Endothelial cell of umbilical vein (primary cell): ENCODE measurements at regions not wholly inside any gene's neighbourhood (a gene's known extent, or its start where the extent isn't known, plus 50 kb on each side); places are given as distances from the start of the nearest gene placed in this dataset.

Experiments used
- BruUV-seq: library from RNA; stranded (reverse); fragments of 400-500 nt; replicated peaks from 2 replicates; lab custom pipeline; 2021; lab: Mats Ljungman, UMichigan
- CTCF ChIA-PET: fragments of 300-600, 350-600 bp; sonication (Branson Sonifier 250); formaldehyde crosslinking; loops from one replicate; lab custom pipeline; 2021; ENCODE audit warnings: antibody characterized with exemption, inconsistent platforms; lab: Charles Lee
- POLR2A ChIA-PET: fragments of 300-600, 350-600 bp; sonication (Branson Sonifier 250); formaldehyde crosslinking; loops from one replicate; lab custom pipeline; 2021; ENCODE audit warnings: antibody characterized with exemption, inconsistent platforms; lab: Charles Lee
- DNase-seq: peaks from one replicate; pipeline ENCODE4 v3.0.0-alpha.2; 2011; ENCODE audit warnings: low read depth, low spot score
- FAIRE-seq: peaks from 2 replicates; lab custom pipeline; 2011; peaks lifted over from hg19 to GRCh38; lab: Jason Lieb, UNC
- H2AFZ ChIP-seq: 2 replicates; pipeline ENCODE4 v1.6.0; 2012; ENCODE audit warnings: low read depth, low read length, control low read depth, inconsistent platforms
- H3K27ac ChIP-seq: 2 replicates; pipeline ENCODE4 v1.5.1; 2011; ENCODE audit warnings: low read depth, mild to moderate bottlenecking, control low read depth, low read length, moderate library complexity; ENCODE audit not compliant: insufficient read depth
- H3K27me3 ChIP-seq, 2 experiments: 2 replicates each; pipeline versions ENCODE4 v1.6.0 to v1.6.1; 2011; ENCODE audit warnings: low read length in 2 of 2, mixed read lengths in 1 of 2; ENCODE audit not compliant: control insufficient read depth in 2 of 2, insufficient read depth in 2 of 2
- H3K36me3 ChIP-seq, 2 experiments: 2 replicates in 1 of 2; 3 replicates in 1 of 2; pipeline ENCODE4 v1.5.1; 2011; ENCODE audit warnings: low read length in 2 of 2, mild to moderate bottlenecking in 1 of 2, moderate library complexity in 1 of 2; ENCODE audit not compliant: control insufficient read depth in 2 of 2, insufficient read depth in 2 of 2; ENCODE audit errors: extremely low read depth in 1 of 2
- H3K4me1 ChIP-seq: 3 replicates; pipeline ENCODE4 v1.5.1; 2011; ENCODE audit warnings: mild to moderate bottlenecking, low read length; ENCODE audit not compliant: control insufficient read depth, insufficient read depth; ENCODE audit errors: extremely low read depth
- H3K4me2 ChIP-seq: 2 replicates; pipeline ENCODE4 v1.6.1; 2011; ENCODE audit warnings: low read length, control low read depth, mixed read lengths; ENCODE audit not compliant: insufficient read depth
- H3K4me3 ChIP-seq, 3 experiments: fragments of 200-600 bp in 1 of 3; sonication (generic), shearing (Covaris generic) in 1 of 3; replicated peaks in 1 of 3; 2 replicates each; pipeline ENCODE4 v1.5.1; 2011 to 2016; ENCODE audit warnings: control low read depth in 3 of 3, low read length in 3 of 3, mild to moderate bottlenecking in 2 of 3, inconsistent platforms in 1 of 3, low read depth in 1 of 3, moderate library complexity in 1 of 3; ENCODE audit not compliant: insufficient read depth in 1 of 3
- H3K79me2 ChIP-seq: 2 replicates; pipeline ENCODE4 v1.6.0; 2012; ENCODE audit warnings: low read length, inconsistent platforms; ENCODE audit not compliant: control insufficient read depth, insufficient read depth
- H3K9ac ChIP-seq: replicated peaks from 2 replicates; pipeline ENCODE3; 2011; ENCODE audit warnings: low read length, control low read depth; ENCODE audit not compliant: insufficient read depth; ENCODE audit errors: extremely low read depth
- H3K9me1 ChIP-seq: replicated peaks from 3 replicates; pipeline ENCODE4 v1.6.0; 2011; ENCODE audit warnings: mild to moderate bottlenecking, low read length; ENCODE audit not compliant: control insufficient read depth, insufficient read depth; ENCODE audit errors: extremely low read depth
- H3K9me3 ChIP-seq: replicated peaks from 2 replicates; pipeline ENCODE4 v1.5.1; 2012; ENCODE audit warnings: low read length, inconsistent platforms; ENCODE audit not compliant: control insufficient read depth, insufficient read depth
- H4K20me1 ChIP-seq: replicated peaks from 2 replicates; pipeline ENCODE3; 2011; ENCODE audit warnings: mild to moderate bottlenecking, low read length; ENCODE audit not compliant: control insufficient read depth, insufficient read depth; ENCODE audit errors: extremely low read depth
- GATA2 ChIP-seq: IDR thresholded peaks from 2 replicates; pipeline ENCODE4 v1.7.0; 2011; ENCODE audit warnings: low read depth, mild to moderate bottlenecking, moderate library complexity, mixed read lengths, low read length; ENCODE audit not compliant: insufficient read length, insufficient read depth
- JUN ChIP-seq: IDR thresholded peaks from 2 replicates; pipeline ENCODE4 v1.6.1; 2011; ENCODE audit warnings: borderline replicate concordance, low read depth; ENCODE audit not compliant: insufficient read length, insufficient read depth
- MAX ChIP-seq: IDR thresholded peaks from 2 replicates; pipeline ENCODE4 v1.6.1; 2011; ENCODE audit not compliant: insufficient read depth, insufficient read length
- POLR2AphosphoS5 ChIP-seq: IDR thresholded peaks from 2 replicates; pipeline ENCODE4 v1.6.1; 2012; ENCODE audit warnings: low read depth, mild to moderate bottlenecking, control low read depth, low read length, moderate library complexity; ENCODE audit not compliant: insufficient read depth
- dilution Hi-C: fragments of 300-500 bp; cut with MboI; formaldehyde crosslinking; loops from one replicate; pipeline ENCODE4 v1.15.0; 2019; ENCODE audit warnings: low sequenced_read_pairs; ENCODE audit not compliant: extremely low pct_ligation_motif_present
- intact Hi-C: fragments of 100-400 bp; cut with micrococcal nuclease; formaldehyde crosslinking; loops from one replicate; pipeline ENCODE4 v1.10.0; 2022
- TF ChIP-seq, protein P1 (sequence below), 2 donors: IDR thresholded peaks; 1 replicate in 1 of 2; 2 replicates in 1 of 2; pipeline ENCODE4 v1.5.1; 2011; ENCODE audit warnings: low read length in 2 of 2, mild to moderate bottlenecking in 2 of 2, moderate library complexity in 2 of 2, control low read depth in 1 of 2, inconsistent platforms in 1 of 2, low read depth in 1 of 2; ENCODE audit not compliant: insufficient read depth in 1 of 2; ENCODE audit errors: extremely low read depth in 1 of 2

DNA sequence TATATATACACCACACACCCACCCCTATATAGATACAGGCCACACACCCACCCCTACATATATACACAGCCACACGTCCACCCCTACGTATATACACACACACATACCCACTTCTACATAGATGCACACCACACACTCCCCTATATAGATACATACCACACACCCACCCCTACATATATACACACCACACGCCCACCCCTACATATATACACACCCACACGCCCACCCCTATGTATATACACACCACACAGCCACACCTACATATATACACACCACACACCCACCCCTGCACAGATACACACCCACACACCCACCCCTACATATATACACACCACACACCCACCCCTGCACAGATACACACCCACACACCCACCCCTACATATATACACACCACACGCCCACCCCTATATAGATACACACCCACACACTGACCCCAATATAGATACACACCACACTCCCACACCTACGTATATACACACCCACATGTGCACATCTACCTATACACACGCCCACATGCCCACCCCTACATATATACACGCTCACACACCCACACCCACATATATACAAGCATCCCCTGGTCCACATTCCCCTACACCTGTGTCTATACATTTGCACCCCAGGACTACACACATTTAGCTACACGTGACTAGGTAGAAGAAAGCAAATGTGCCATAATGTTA is 52.1 kb upstream of the UBE3C start:
- no peak for FAIRE-seq
- Histone ChIP-seq H3K36me3 (no peaks in the 10 kb centered on the region), H3K9me1 (no peaks in the 10 kb centered on the region), H3K4me3 (no peak overlapping the region), H2AFZ (no peak overlapping the region), H3K4me2 (no peak overlapping the region), H4K20me1 (no peaks in the 10 kb centered on the region), H3K27ac (no peak overlapping the region), H3K9ac (no peak overlapping the region), H3K9me3 (no peaks in the 10 kb centered on the region), H3K27me3 (no peaks in the 10 kb centered on the region), H3K79me2 (no peaks in the 10 kb centered on the region), H3K4me1 (no peaks in the 10 kb centered on the region)
- DNase-seq: no peak
- TF ChIP-seq MAX (no peak), POLR2AphosphoS5 (no peak), JUN (no peak), GATA2 (no peak)
- TF ChIP-seq, protein P1, sequence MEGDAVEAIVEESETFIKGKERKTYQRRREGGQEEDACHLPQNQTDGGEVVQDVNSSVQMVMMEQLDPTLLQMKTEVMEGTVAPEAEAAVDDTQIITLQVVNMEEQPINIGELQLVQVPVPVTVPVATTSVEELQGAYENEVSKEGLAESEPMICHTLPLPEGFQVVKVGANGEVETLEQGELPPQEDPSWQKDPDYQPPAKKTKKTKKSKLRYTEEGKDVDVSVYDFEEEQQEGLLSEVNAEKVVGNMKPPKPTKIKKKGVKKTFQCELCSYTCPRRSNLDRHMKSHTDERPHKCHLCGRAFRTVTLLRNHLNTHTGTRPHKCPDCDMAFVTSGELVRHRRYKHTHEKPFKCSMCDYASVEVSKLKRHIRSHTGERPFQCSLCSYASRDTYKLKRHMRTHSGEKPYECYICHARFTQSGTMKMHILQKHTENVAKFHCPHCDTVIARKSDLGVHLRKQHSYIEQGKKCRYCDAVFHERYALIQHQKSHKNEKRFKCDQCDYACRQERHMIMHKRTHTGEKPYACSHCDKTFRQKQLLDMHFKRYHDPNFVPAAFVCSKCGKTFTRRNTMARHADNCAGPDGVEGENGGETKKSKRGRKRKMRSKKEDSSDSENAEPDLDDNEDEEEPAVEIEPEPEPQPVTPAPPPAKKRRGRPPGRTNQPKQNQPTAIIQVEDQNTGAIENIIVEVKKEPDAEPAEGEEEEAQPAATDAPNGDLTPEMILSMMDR (IDR thresholded peaks at IDR 0.05; ENCODE audit: extremely low read depth in 1 of 2, insufficient read depth in 1 of 2, low read depth in 1 of 2, low read length in 2 of 2): no peak
- ChIA-PET CTCF (interaction anchor here (0.6 kb wide), 1 partner anchor 35 kb away, joined by 3 read pairs; no protein-coding TSS in a partner anchor), POLR2A (no interaction called here)
- no TSS peak for BruUV-seq
- intact Hi-C loops: no loop called here
- dilution Hi-C loops: no loop called here
